ENCODE measurements at regions not wholly inside any gene's neighbourhood (a gene's known extent, or its start where the extent isn't known, plus 50 kb on each side); places are given as distances from the start of the nearest gene placed in this dataset.

GRCh38 chr10:36489611-36490228, 635.7 kb upstream of the ANKRD30A start:
- Histone ChIP-seq H4K20me1 (ENCODE audit: insufficient read depth, low read length) (no peaks in the 10 kb centered on the region), H3K27ac (ENCODE audit: low read depth, low read length) (peak overlapping the region; percentile 64), H3K36me3 (ENCODE audit: insufficient read depth, low read length) (no peaks in the 10 kb centered on the region), H3K4me3 (ENCODE audit: insufficient read depth, low read depth, low read length) (no peak overlapping the region), H3K9me3 (ENCODE audit: insufficient read depth, low read depth, low read length) (no peaks in the 10 kb centered on the region), H2AFZ (ENCODE audit: low read depth, low read length) (peak overlapping the region; percentile 20), H3K4me1 (ENCODE audit: insufficient read depth, low read length) (peaks cover 37% of the 10 kb centered on the region), H3K79me2 (ENCODE audit: insufficient read depth, low read length) (no peaks in the 10 kb centered on the region), H3K9ac (ENCODE audit: low read length) (peak overlapping the region; percentile 20), H3K27me3 (ENCODE audit: insufficient read depth, low read length) (no peaks in the 10 kb centered on the region), H3K4me2 (ENCODE audit: low read length) (peak overlapping the region; percentile 48)
- TF ChIP-seq EZH2 (IDR thresholded peaks at IDR 0.05; ENCODE audit: insufficient read depth, low read length), result no peak
- no peak for TF ChIP-seq CTCF (IDR thresholded peaks at IDR 0.05; ENCODE audit: insufficient read depth, low read depth, low read length)
- H3K4me3 Mint-ChIP-seq (ENCODE audit: unreplicated experiment), result no peak overlapping the region
- H3K27ac Mint-ChIP-seq (ENCODE audit: unreplicated experiment), result peak overlapping the region; percentile 68
- H3K36me3 Mint-ChIP-seq (ENCODE audit: low read depth, unreplicated experiment), result no peaks in the 10 kb centered on the region
- FAIRE-seq (peak; percentile 98), DNase-seq (ENCODE audit: low read depth) (peak; percentile 78)
- H3K4me1 Mint-ChIP-seq (ENCODE audit: low read depth, unreplicated experiment), result peaks cover 29% of the 10 kb centered on the region
- no peaks in the 10 kb centered on the region for H3K9me3 Mint-ChIP-seq (ENCODE audit: unreplicated experiment)
- no peaks in the 10 kb centered on the region for H3K27me3 Mint-ChIP-seq (ENCODE audit: low read depth, unreplicated experiment)

- Histone ChIP-seq H3K36me3 (ENCODE audit: insufficient read depth, low read length) (no peaks in the 10 kb centered on the region), H3K27ac (ENCODE audit: low read depth, low read length) (peak overlapping the region; percentile 64), H3K27me3 (ENCODE audit: insufficient read depth, low read length) (no peaks in the 10 kb centered on the region), H4K20me1 (ENCODE audit: insufficient read depth, low read length) (no peaks in the 10 kb centered on the region), H3K4me3 (ENCODE audit: insufficient read depth, low read depth, low read length) (no peak overlapping the region), H3K4me1 (ENCODE audit: insufficient read depth, low read length) (peaks cover 31% of the 10 kb centered on the region), H2AFZ (ENCODE audit: low read depth, low read length) (peak overlapping the region; percentile 20), H3K79me2 (ENCODE audit: insufficient read depth, low read length) (no peaks in the 10 kb centered on the region), H3K9ac (ENCODE audit: low read length) (peak overlapping the region; percentile 20), H3K4me2 (ENCODE audit: low read length) (peak overlapping the region; percentile 48), H3K9me3 (ENCODE audit: insufficient read depth, low read depth, low read length) (no peaks in the 10 kb centered on the region)
- DNase-seq (ENCODE audit: low read depth) (no peak), FAIRE-seq (no peak)
- Mint-ChIP-seq H3K4me1 (ENCODE audit: low read depth, unreplicated experiment) (peaks cover 24% of the 10 kb centered on the region), H3K9me3 (ENCODE audit: unreplicated experiment) (no peaks in the 10 kb centered on the region), H3K4me3 (ENCODE audit: unreplicated experiment) (no peak overlapping the region), H3K36me3 (ENCODE audit: low read depth, unreplicated experiment) (no peaks in the 10 kb centered on the region), H3K27ac (ENCODE audit: unreplicated experiment) (peak overlapping the region; percentile 68), H3K27me3 (ENCODE audit: low read depth, unreplicated experiment) (no peaks in the 10 kb centered on the region)
- TF ChIP-seq CTCF (IDR thresholded peaks at IDR 0.05; ENCODE audit: insufficient read depth, low read depth, low read length), result no peak
Measured at GRCh38 chr10:36489181-36489580, 636.2 kb upstream of the ANKRD30A start.

GRCh38 chr10:36488579-36488978, 636.8 kb upstream of the ANKRD30A start:
- no peaks in the 10 kb centered on the region for H3K79me2 ChIP-seq (ENCODE audit: insufficient read depth, low read length)
- H3K4me2 ChIP-seq (ENCODE audit: low read length), result no peak overlapping the region
- FAIRE-seq, result no peak
- peaks cover 20% of the 10 kb centered on the region for H3K4me1 Mint-ChIP-seq (ENCODE audit: low read depth, unreplicated experiment)
- H3K9ac ChIP-seq (ENCODE audit: low read length), result no peak overlapping the region
- no peaks in the 10 kb centered on the region for H3K36me3 Mint-ChIP-seq (ENCODE audit: low read depth, unreplicated experiment)
- no peaks in the 10 kb centered on the region for H3K27me3 Mint-ChIP-seq (ENCODE audit: low read depth, unreplicated experiment)
- H3K27ac Mint-ChIP-seq (ENCODE audit: unreplicated experiment), result no peak overlapping the region
- H3K4me3 ChIP-seq (ENCODE audit: insufficient read depth, low read depth, low read length), result no peak overlapping the region
- TF ChIP-seq EZH2 (IDR thresholded peaks at IDR 0.05; ENCODE audit: insufficient read depth, low read length) (no peak), CTCF (IDR thresholded peaks at IDR 0.05; ENCODE audit: insufficient read depth, low read depth, low read length) (no peak)
- no peaks in the 10 kb centered on the region for H4K20me1 ChIP-seq (ENCODE audit: insufficient read depth, low read length)
- H3K36me3 ChIP-seq (ENCODE audit: insufficient read depth, low read length), result no peaks in the 10 kb centered on the region
- no peak overlapping the region for H3K4me3 Mint-ChIP-seq (ENCODE audit: unreplicated experiment)
- H3K9me3 Mint-ChIP-seq (ENCODE audit: unreplicated experiment), result no peaks in the 10 kb centered on the region
- H3K4me1 ChIP-seq (ENCODE audit: insufficient read depth, low read length), result peaks cover 26% of the 10 kb centered on the region
- H3K27me3 ChIP-seq (ENCODE audit: insufficient read depth, low read length), result no peaks in the 10 kb centered on the region
- no peak overlapping the region for H2AFZ ChIP-seq (ENCODE audit: low read depth, low read length)
- H3K27ac ChIP-seq (ENCODE audit: low read depth, low read length), result no peak overlapping the region
- H3K9me3 ChIP-seq (ENCODE audit: insufficient read depth, low read depth, low read length), result no peaks in the 10 kb centered on the region
- DNase-seq (ENCODE audit: low read depth), result no peak

Measured in astrocyte (in vitro differentiated cells and primary cell).